ENCODE measurements at regions not wholly inside any gene's neighbourhood (a gene's known extent, or its start where the extent isn't known, plus 50 kb on each side); places are given as distances from the start of the nearest gene placed in this dataset.

DNA sequence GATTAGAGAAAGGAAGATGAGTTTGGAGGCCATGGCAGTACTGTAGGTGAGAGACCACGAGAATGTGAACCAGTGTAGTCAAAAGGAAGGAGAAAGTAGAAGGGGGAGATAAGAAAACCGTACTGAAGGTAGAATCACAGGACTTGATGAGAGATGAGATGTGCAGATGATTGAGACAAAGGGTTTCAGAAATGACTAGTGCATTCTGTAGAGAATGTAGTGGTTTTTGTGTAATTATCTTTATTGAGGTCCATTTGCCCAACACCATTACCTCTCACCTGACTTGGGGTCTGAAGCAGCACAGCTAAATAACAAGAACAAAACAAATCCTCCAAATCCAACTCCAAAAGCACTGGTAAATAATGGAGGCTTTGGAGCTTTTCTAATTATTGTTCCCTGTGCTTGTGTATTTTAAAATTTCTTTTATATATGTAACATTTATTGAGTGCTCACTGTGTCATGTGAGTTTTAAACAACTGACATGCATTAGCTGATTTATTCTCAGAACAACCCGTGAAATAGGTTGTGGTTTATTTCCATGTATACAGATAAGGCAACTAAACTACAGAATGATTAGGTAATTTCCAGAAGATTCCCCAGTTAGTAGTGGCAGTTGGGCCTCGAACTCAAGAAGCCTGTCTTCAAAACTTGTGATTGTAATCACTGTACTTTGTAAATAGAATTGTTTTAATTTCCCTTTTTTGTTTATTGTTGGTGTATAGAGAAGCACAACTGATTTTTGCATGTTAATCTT is 390.0 kb downstream of the AEBP2 start:
- no peak for DNase-seq (ENCODE audit: low spot score)

DNA sequence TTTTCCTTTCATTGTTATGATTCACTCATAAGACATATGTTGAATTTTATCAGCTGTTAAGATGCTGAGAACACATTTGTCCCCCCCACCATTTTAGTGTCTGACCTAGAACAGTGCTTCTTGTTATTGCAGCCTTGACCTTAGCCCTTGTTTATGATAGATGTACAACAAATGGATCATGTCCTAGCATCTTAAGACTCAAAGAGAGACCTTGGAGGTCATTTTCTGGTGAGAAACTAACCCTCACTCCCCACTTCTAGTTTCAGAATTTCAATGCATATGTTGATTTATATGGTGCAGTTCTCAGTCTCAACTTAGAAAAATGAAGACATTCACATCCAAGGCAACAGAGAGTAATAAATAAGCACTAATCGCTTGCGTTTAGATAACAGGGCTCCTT is 391.2 kb downstream of the AEBP2 start:
- DNase-seq (ENCODE audit: low spot score), result no peak

DNA sequence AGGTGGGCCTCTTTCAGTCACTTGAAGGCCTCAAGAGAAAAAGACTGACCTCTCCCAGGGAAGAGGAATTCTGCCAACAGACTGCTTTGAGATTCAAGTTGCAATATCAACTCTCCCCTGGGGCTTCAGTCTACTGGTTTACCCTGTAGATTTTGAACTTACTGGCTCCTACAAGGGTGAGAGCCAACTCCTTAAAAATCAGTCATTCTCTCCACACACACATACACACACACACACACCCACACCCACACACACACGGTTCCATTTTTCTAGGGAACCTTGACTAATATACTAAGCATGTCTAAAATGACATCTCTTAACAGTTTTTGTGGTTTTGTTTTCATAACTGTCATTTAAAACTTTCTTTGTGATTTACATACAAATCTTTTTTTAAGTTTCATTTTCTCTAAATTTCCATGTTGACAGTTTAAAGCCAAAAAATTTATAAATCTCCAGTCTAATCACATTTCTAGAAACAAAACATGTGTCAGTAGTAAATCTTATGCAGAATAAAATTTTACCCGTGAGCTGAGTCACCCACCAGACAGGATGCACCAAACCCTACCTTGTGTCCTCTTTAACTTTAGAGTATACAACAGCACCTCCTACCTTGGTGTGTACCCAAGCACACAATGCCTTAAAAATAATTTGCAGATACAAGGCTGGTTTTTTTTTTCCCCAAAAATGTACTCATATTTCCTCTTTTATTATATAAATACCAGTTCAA is 394.6 kb downstream of the AEBP2 start:
- DNase-seq (ENCODE audit: low spot score), result no peak

DNA sequence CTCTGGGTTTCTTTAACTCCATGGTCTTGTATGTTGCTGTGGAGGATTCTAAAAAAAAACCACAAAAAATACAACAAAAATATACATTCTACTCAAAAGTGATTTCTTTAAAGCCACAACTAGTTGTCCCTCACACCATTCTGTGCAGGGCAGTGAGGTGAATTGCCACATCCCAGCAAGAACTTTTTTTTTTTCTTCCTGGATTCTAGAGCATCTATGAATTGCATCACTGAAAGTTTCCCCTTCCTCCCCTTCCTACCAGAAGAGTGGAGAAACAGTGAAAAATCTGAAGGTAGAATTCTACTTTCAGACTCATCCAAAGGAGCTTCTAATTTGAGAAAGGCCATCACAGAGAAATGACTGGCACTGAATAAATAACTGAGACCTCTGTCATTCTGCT is 395.3 kb downstream of the AEBP2 start:
- no peak for DNase-seq (ENCODE audit: low spot score)

DNA sequence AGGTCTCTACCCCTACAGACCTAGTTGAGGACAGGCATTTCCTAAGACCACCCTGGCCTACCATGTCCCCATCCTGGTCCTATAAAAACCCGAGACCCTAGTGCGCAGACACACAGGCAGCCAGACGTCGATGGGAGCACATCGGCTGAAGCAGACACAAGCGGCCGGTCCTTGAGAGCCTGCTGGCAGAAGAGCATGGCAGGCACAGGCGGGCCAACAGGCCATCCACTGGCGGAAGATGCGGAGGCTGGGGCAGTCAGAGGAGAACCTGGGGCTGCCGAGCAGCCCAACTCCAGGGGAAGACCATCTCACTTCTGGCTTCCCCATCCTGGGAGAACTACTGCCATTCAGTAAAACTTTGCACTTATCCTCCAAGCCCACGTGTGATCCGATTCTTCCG is 396.8 kb downstream of the AEBP2 start:
- DNase-seq (ENCODE audit: low spot score), result no peak

DNA sequence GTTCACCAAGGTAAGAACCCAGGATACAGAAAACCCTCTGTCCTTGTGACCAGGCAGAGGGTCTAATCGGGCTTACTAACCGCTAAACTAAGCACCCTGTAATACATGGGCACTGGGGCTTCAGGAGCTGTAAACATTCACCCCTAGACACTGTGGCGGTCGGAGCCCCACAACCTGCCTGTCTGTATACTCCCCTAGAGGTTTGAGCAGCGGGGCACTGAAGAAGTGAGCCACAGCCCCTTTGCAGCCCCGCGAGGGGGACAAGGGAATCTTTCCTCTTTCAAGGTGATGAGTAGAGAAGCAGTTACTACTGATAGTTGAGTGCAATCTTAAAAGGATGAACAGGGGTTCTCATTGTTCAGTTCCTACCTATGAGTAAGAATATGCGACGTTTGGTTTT is 397.2 kb downstream of the AEBP2 start:
- no peak for DNase-seq (ENCODE audit: low spot score)

DNA sequence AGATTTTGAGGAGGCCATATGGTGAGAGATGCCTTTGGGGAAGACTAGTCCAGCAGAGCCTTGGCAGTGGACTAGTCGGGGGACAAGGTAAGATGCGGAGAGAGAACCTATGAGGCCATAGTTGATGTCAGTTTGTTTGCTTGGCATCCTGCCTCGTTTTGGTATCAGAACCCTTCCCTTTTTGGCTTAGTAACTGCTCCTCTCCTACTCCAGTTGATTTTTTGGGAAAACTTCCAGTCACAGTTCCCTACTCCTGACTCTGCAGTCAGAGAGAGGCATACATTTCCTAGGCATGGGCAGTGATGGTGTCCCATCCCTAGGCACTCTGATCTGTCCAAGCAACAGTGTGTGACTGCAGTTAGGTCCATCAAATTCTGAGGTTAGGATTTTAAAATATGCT is 398.3 kb downstream of the AEBP2 start:
- no peak for DNase-seq (ENCODE audit: low spot score)

DNA sequence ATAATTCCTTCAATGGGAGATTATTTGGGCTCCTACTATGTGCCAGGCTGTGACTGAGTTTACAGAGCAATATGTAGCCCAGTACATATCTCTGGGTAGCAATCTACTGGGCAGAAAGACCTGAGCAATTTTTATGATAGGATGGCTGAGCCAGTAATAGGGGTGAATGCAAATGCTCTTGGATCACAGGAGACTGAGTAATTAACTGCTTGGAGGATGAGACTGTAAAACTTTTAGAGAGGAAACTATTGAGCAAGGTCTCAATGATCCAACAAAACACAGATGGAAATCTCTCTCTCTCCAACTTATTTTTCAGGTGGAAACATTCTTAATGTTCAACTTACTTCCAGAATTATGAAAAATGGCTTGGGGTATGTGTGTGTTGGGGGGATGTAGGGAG is 402.2 kb downstream of the AEBP2 start:
- DNase-seq (ENCODE audit: low spot score), result no peak

DNA sequence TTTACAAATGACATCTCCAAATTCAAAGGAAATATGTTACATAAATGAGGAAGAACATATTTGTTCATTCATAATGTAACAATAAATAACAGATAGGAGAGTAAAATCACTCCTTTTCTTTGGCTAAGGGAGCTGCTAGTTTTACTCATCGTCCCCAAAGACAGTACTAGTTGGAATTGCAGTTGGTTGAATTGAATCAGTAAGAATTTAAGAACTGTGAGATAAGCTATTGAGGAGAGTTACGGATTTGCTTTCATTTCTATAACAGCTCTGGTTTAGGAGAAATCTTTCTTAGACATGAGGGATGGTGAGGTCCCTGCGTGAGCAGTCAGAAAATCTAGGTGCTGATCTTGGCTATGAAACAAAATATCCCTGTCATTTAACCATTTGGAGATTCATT is 402.8 kb downstream of the AEBP2 start:
- DNase-seq (ENCODE audit: low spot score), result no peak

DNA sequence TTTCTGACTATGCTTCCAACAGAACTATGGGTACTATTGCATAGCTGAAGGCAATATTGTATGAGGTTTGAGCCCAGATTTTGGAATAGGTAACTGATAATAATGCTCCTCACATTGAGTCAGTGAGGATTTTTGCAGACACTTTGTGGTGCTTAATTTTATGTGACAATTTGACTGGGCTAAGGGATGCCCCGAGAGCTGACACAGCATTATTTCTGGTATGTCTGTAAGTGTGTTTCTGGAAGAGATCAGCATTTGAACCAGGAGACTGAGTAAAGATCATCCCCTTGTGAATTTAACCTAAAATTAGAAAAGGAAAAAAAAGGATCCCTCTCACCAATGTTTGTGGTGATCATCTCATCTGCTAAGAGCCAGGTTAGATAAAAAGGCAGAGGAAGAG is 404.9 kb downstream of the AEBP2 start:
- no peak for DNase-seq (ENCODE audit: low spot score)

DNA sequence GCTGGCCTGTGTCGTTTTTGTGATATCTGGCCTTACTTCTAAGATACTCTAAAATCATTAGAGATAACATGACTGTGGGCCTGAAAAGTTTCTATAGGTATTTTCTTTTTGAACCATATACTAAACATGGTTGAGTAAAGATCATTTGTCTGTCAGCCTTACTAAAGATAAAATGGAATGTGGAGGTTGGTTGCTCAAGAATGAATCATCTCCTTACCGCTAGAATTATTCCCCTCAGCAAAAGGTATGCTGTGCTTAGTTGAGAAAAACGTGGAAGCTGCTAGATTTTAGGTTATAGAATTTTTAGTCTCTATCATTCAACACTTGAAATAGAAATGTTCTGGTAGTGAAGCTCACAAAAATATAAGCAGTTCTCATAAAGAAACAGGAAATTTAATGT is 407.3 kb downstream of the AEBP2 start:
- DNase-seq (ENCODE audit: low spot score), result peak; percentile 9

DNA sequence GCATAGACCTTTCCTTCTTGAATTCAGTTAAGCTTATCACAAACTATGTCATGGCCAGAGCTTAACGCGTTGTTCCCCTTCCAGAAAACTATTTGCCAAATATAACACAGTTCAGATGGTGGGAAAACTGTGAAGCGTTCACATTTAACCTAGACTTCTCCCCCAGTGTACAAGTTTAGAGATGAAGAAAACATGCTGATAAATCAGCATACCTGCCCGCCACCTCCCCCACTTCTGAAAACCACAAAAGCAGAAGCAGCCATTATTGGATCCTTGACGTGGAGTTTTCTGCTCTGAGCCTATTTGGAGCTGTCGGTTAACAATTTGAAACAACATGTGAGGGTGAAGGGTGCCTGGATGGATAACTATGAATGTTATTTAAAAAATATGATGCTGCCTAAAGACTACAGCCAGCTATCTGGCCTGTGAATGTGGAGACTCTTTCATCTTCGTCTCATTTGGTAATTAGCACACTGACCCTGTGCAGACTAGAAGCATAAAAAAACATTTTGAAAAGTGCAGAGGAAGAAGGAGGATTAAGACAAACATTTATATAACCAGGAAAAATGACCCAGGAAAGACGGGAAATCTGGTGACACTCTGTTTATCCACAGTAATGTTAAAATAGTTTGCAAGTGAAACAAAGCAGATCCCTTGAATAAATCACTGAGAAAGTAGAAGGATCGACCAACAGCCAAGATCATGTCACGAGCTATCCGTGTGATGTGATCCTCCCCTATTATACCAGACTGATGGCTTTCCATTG is 408.2 kb downstream of the AEBP2 start:
- DNase-seq (ENCODE audit: low spot score), result no peak

DNA sequence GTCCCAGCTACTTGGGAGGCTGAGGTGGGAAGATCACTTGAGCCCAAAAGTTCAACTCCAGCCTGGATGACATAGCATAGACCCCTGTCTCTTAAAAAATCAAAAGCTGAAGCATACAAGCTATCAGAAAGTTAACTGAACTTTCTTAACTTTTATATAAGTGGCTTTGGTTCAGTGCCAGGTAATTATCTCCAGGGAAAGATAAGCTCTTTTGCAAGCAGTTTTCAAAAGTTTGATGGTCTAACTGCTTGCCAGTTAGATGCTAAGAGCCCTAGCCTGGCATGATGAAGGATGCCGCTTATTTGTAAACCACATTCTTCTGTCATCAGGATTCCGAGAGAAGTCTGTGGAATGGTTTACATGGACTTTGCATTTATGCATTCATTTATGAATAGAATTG is 409.1 kb downstream of the AEBP2 start:
- no peak for DNase-seq (ENCODE audit: low spot score)

DNA sequence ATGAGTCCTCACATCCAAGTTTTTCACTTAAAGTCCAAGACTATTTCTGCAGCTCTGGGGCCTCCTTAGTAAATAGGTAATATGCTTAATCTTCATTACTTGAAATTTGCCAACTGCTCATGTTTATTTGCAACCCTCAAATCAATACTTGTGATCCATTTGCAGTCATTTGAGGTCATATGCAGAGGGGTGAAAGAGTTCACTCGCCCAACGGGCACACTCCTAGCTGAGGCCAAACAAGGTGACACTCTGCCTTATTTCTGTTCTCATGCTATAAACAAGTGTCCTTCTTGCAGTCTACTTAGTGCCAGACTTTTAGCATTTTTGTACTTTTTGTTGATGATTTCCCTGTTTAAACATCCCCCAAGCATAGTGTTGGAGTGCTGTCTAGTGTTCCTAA is 409.9 kb downstream of the AEBP2 start:
- DNase-seq (ENCODE audit: low spot score), result no peak

DNA sequence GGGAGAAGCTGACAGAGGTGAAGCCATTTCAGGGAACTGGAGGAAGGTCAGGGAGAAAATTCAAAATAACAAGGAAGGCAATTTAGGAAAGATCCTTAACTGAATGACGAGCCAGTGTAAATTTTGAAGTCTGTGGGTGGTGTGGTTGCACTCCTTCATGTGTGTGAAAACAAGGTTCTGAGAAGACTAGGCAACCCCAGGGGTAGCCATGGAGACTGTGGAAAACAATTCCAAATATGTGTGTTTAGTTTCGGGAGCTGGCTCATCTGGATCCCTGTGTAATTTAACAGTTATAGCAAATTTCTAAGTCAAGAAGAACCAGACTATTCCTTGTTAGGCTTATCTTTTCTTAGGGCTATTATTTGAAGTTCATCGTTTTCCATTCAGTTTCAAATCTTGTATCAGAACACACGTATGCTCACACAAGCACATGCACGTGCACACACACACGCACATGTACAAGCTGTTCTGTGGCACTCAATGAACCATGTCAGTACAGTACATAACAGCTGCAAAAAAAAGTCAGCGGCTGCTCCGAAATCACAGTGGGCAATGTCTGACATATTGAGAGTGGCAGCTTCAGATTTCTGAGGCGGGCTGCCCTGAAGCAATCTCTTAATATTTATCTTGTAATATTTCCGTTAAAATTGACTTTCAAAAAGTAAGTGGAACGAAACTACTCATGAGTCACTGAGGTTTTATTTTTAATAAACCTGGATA is 411.2 kb downstream of the AEBP2 start:
- DNase-seq (ENCODE audit: low spot score), result peak; percentile 67

DNA sequence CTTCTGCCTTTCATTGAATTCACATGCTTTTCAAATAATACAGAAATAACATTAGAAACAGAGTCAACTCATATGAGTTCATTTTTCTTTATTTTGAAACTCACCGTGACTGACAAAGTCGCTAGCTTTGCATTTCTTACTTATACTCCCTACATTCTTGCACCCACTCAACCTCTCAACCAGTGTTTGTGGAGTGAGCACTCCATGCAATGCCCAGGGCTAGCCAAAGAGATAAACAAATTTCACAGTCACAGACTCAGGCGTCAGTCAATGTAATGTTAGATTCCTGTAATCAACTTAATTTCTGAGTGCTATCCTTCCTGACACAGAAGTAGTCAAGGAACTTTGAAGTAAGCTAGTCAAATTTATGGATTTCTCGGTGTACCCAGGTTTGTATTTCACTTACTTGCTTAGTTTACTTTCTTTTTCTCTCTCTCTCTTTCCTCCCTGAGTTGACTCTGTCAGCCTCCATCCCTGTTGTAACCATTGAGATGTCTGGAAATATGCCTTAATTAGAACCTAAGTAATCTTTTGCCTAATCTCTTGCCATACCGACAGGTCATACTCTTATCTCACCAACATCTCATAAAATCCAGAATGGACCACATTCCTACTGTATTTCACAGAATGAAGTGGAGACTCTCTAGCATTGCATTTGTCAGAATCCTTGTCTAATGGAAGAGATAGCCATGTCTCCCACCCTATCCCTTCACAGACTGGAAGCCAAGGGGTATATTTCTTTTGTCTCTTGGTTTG is 413.0 kb downstream of the AEBP2 start:
- no peak for DNase-seq (ENCODE audit: low spot score)

DNA sequence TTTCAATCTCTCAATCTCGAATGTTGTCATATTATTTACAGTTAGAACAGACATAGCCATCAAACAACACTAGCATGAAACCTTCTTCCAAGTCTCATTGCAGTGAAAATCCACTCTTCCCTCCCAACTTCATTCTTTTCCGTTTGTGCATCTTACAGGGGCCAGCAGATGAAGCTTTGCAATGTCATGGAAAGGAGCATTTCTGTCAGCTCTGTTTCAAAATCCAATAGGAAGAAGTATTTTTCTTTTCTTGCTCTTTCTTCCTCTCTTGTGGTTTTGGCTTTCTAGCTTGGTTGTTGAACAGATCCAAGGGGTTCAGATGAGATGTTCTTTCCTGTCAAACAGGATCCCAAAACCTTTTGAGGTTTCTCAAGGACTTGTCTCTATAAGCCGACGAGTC is 416.6 kb downstream of the AEBP2 start:
- DNase-seq (ENCODE audit: low spot score), result no peak

DNA sequence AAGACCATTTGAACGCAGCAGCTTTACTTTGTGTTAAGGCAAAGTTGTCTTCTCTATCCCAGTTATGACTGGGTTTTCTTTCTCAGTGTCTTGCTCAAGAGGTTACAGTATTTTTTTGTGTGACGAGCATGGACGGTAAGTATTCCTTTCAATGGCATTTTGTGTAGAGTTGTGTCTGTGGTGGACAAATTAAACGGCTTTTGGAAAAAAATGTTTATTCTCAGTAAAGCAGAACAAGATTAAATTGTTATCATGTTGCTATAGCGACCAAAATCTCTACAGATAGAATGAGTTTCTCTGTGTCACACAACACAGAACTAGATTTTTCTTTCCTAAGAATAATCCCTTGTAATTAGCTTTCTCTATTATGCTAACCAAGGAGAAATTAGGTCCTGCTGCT is 417.1 kb downstream of the AEBP2 start:
- peak; percentile 22 for DNase-seq (ENCODE audit: low spot score)

DNA sequence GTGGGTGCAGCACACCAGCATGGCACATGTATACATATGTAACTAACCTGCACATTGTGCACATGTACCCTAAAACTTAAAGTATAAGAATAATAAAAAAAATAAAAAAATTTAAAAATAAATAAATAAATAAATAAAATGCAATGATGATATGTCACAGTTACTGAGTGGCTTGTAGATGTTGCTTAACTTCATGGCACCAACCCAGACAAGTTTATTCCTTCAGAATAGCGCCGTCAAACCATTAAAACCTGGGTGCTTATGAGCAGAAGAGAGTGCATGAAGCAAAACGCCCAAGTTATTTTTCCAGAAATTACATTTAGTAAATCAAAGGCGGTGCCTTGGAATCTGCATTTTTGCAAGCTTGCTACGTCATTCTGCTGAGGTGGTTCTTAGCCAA is 417.9 kb downstream of the AEBP2 start:
- DNase-seq (ENCODE audit: low spot score), result no peak

DNA sequence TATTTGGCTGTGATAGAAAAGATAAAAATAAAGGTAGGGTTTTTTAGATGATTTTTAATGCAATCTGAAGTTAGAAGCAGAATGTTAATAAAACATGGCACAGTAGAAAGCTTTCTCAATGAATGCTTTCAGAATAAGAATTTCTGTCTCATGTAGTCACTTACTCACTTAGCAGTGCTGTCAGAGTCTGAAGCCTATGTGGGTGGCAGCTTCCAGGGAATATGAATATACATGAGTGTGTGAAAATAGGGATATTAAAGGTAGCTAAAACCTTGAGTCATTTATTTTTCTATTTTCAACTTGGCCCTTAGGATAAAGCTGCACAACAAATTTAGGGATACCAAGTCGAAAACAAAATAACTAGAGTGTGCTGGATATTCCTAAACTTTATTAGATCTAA is 427.9 kb downstream of the AEBP2 start:
- DNase-seq (ENCODE audit: low spot score), result no peak

DNA sequence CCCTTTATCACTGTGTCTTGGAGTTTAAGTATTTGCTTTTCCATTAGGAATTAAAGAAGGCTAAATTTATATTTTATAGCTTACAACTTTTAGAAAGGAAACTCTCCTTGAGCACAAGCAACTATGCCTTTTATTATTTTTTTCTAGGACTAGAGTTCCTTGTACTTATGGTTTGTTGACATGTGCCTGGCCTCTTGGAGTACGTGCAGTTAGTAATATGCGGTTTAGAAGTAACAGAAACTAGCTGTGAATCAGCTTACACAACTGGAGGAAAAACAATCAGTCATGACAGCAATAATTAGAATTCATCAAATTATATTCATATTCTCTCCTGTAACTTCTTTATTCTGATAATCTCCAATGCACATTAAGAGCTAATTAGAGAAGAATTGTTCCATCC is 428.7 kb downstream of the AEBP2 start:
- no peak for DNase-seq (ENCODE audit: low spot score)

DNA sequence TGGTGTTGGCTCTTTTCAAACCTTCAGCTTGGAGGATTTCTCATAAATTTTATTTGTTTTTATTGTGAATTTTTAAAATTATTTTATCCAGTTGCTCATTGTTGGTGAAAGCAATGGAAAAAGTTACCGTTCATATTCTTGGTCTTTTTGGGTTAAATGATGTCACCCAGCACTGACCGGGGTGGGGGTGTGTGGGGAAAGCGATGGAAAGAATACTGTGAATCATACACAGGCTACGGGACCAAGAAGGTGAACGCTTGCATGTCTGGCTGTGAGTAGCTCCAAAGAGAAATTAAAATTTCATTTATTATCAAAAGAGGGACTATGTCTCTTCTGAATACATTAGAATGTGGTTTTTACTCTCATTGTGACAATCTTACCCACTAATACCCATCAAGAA is 430.1 kb downstream of the AEBP2 start:
- DNase-seq (ENCODE audit: low spot score), result no peak

All from AG08395 (cell line).